Activated CD4-positive, alpha-beta T cell treated with anti-CD3 and anti-CD28 coated beads, Interleukin-2, amount 50 U/mL, for 1 hour (primary cell): ENCODE measurements at regions not wholly inside any gene's neighbourhood (a gene's known extent, or its start where the extent isn't known, plus 50 kb on each side); places are given as distances from the start of the nearest gene placed in this dataset.

Experiments used
- DNase-seq: peaks from one replicate; pipeline ENCODE4 v3.0.0-alpha.2; 2020

DNA sequence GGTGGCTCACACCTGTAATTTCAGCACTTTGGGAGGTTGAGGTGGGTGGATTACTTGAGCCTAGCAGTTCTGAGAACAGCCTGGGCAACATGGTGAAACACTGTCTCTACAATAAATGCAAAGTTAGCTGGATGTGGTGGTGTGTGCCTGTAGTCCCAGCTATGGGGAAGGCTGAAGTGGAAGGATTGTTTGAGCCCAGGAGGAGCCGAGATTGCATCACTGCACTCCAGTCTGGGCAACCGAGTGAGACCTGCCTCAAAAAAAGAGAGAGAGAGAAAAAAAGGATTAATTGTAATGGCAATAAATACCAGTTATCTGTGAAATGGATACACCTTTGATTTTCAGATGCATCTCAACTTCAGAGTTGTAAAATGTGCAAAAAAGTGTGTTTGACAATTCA, 58.8 kb downstream of the SPRY1 start:
- DNase-seq: no peak

DNA sequence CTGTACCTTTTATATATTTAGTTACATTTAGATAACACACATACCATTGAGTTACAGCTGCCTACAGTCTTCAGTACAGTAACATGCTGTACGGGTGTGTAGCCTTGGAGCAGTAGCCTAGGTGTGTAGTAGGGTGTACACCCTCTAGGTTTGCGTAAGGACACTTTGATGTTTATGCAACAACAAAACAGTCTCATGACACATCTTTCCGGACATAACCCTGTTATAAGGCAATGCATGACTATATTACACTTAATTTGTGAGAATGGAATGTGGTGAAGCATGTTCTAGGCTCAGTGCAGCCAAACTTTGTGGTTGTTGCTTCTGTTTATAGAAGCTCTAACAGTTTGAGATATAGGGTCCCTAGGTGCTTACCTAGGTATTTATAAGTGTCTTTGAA, 65.4 kb downstream of the SPRY1 start:
- DNase-seq: no peak

DNA sequence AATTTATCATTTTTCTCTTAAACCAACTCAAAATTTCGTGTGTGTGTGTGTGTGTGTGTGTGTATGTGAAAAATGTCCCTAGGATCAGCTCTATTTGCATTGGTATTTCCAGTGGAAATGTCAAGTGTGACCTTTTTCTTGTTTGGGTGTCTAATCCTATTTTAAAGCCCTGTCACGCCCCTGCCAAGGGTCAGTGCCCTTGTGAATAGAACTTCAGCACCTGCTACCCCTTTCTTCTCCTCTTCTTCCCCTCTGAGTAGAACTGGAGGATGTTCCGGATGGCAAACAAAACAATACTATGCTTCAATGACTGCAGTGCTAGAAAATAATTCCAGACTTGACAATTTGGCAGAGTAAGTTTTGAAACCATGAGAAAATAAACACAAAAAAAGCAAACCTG, 67.3 kb downstream of the SPRY1 start:
- no peak for DNase-seq

DNA sequence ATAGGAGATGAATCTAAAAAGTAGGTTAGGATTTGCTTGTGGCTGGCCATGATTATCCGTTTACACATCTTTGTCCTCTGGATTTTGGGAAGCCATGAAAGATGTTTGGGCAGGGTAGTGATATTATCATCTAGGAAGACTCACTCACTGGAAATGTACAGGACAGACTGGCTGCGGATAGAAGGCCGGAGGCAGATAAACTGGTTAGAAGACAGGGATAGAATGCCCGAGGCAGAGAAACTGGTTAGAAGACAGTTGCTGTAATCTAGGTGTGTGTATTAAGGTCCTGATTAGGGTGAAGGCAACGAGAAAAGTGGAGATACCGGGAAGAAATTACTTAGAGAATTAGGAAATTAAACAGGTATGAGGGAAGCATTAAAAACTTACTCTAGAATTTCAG, 68.8 kb downstream of the SPRY1 start:
- DNase-seq: no peak

DNA sequence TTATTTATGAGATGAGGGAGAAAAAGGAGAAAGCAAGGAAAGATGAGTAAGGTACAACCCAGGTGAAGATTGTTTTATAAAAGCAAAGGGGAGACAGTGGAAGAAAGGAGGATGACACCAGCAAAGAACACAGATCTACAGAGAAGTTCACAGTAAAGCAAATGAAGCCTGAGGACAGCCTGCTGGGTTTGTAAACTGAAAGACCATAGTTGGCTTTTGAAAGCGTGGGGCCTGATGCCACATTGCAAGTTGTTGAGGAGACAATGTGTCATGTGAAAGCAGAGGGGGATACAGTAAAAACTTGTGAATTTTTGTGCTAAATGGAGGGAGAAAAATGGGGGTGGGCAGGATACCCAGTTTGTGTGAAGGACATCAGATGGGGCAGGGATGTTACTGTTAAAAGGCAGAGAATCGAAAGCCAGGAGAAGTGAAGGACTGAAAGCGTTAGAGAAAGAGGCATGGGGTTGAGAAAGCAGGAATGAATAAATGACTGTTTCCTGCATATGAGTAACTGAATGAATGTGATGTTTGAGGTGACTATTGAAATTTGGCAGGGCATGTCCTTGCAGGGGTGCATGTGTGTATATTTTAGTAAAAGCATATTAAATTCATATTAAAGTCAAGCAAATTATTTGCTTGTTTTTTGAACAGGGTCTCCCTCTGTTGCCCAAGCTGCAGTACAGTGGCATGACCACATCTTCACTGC, 69.6 kb downstream of the SPRY1 start:
- DNase-seq: no peak

DNA sequence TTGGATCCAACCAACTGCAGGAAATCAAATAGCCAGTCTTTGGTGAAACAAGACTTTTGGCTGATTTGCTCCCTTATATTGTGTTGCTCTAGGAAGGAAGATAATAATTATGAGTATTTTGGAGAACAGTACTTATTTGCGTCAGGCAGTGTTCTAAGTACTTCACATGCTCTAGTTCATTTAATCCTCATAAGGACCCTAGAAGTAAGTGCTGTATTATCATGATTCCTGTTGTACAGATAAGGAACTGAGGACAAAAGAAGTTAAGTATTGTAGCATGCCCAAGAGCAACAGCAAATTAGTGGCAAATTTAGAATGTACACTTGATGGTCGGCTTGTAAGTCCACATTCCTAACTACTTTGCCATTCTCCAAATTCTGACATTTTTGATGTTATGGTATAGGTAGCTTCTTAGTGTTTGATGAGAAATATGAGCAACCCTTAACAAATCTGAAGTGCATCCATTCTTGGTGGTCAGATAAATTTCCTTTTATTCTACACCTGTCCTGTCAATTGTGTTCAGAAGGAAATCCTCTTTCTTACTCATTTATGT, 72.0 kb downstream of the SPRY1 start:
- no peak for DNase-seq

DNA sequence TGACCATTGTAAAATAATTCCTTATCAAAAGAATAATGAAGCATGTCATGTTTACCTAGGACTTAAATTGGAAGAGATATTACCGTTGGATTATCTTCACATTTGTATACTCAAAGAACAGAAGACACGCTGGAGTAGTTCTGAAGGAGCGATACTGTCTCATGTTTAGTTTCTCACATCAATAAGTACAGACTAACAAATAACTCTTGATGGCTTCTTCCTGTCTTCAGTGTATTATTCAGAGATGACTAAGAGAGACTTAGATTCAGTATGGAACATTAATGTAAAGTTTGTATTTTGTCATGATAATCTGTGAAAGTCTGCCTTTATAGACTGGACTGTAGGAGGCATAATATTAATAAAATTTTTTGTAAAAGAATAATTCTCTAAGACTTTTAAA, 72.7 kb downstream of the SPRY1 start:
- DNase-seq: no peak

DNA sequence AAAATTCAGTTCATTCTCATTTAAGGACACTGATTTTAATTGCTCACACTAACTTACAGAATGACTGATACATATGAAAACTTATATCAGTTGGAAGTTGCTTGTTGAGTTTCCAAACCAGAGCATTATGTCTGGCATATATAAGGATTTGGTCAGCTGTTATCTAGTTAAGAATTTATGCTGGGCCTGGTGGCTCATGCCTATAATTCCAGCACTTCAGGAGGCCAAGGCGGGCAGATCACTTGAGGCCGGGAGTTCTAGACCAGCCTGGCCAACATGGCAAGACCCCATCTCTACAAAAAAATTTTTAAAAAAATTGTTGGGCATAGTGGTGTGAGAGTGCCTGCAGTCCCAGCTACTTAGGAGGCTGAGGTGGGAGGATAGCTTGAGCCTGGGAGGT, 73.1 kb downstream of the SPRY1 start:
- DNase-seq: no peak

DNA sequence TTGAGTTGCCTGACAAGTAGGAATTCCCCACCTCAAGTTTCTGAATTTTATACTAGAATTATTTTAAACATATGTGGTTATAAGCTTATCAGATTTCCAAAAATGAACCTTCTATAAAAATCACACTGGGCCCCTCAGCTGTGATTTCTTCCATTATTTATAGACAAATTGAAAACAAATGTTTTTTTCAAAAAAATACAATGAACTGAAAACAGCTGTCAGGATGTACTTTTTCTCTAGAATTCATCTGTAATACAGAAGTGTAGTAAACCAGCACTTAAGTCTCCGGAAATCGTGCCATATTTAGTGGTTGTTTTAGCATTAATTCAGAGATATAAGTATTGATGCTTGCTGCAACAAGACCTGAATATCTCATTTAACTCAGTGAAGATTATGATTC, 74.0 kb downstream of the SPRY1 start:
- no peak for DNase-seq

DNA sequence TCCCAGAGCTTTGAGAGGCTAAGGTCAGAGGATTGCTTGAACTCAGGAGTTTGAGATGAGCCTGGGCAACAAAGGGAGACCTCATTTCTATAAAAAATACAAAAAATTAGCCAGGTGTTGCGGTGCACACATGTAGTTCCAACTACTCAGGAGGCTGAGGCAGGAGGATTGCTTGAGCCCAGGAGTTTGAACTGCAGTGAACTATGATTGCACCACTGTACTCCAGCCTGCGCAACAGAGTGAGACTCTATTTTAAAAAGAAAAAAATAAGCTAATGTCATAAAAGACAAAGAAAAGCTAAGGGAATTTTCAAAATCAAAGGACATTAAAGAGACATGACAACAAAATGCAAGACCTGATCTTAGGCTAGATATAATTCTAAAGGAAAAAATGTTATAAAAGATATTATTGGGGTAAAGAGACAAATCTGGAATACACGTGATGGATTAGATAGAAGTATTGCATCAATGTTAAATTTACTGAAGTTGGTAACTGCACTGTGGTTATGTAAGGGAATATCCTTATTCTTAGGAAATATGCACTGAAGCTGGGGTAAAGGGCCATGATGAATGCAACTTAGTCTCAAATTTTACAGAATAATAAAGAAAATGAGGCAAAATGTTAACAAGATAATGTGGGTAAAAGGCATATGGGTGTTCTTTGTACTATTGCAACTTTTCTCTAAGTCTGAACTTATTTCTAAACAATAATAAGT, 75.2 kb downstream of the SPRY1 start:
- no peak for DNase-seq

DNA sequence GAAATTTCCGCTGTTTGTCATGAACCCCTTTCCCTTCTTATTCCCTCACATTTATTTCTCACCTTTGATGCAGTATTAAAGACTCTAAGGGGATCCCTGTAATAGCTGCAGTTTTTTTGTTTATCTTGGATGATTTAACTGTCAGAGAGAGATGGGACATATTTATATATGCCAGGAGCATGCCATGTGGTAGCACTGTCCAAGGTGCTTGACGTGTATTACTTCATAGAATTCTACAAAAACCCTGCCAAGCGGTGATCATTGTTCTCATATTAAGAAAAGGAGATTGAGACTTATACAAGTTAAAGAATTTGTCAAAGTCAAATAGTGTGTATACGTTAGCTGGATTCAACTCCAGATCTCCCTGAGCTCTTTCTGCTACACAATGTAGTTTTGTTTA, 78.2 kb downstream of the SPRY1 start:
- DNase-seq: no peak

DNA sequence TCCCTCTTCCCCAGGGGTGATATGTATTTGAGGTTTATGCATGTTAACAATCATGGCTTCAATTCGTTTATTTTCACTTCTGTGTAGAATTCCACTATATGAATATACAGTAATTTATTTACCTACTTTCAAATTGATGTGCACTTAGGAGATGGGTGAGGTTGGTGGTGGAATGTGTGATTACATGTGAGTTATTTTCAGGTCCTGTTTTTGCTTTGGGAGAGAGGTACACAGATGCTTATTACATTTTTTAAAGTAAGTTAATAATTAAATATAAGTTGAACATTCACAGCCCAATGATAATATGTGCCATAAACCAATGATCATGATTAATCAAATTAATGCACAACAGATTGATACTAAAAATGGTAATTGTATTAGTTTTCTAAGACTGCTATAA, 79.5 kb downstream of the SPRY1 start:
- DNase-seq: no peak

DNA sequence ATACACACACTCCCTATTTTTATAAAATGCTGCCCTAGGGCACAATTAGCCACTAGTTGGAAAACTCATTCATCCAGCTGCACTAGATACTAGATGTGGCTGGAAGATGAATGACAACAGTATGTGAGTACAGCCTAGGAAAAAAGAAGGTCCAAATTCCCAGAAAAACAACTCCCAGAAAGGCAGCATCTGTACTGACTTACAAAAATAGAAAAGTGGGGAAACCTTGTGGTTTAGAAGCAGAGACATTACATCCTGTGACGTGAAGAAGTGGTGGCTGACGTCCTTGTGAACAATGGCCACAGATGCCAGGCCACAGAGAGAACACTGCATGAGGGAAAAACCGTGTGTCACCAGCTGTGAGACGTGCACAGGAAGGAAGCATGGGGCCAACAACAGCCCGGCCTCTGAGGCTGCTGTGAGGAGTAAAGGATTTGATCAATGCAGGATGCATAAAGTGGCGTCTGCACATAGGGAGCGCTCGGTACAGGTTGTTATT, 81.2 kb downstream of the SPRY1 start:
- peak; percentile 8 for DNase-seq

DNA sequence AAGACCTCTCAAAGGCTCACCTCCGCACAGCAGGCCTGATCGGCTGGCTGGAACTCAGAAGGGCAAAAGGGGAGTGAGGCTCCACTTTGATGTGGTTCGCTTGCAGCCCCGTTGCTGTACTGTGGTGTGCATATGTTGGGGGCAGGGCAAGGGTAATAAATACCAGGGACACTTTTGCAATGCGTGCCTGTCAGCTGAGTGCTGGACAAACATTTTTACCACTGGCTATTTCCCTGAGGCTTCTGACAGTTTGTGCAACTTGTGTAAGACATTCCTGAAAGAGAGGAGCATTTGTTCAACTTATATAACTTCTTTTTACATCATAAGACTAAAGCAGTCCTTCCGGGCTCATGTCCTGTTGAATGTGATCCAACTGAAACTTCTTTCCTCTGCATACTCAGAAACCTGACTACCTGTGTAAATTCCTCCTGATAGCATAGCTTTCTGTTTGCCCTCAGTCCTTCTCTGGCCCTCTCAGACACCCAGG, 82.3 kb downstream of the SPRY1 start:
- no peak for DNase-seq

DNA sequence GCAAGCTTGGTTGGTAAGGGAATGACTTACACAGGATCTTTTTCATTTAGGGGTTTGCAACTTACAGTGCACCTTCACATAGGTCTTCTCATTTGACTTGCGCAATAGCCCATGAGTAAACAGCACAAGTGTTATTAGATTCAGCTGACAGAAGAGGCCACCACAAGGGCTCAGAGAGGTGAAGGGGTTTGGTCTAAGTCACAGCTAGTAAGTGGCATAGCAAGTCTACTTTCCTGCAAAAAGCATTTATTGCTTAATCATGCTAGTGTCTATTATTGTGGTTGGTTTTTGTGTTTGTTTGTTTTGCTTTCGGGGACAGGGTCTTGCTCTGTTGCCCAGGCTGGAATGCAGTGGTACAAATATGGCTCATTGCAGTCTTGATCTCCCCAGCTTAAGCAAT, 83.3 kb downstream of the SPRY1 start:
- DNase-seq: no peak

DNA sequence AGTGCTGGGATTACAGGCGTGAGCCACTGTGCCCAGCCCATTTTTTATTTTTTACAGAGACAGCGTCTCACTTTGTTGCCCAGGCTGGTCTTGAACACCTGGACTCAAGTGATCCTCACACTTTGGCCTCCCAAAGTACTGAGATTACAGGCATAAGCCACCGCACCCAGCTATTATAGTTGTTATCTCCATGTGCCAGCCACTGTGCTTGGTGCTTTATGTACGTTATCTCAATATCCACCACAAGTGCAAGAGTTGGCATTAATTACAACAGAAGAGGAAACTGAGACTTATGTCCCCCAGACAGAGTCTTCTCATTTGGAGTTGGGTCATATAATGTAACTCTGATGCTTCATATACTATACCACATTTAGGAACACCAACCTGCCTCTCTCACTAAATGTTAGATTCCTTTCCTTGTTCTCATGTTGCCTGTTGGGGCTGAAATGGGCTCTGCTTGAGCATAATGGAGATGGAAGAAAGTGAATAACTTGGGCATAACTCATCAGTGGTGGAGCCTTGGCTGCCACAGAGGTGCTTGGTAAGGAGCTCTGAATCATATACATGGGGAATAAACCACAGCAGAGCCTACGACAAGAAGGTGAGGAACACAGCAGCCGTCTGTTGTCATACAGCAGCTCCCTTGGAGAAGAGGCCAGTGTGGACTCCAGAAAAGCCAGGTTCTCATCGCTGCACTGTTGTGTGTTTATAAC, 84.3 kb downstream of the SPRY1 start:
- no peak for DNase-seq

DNA sequence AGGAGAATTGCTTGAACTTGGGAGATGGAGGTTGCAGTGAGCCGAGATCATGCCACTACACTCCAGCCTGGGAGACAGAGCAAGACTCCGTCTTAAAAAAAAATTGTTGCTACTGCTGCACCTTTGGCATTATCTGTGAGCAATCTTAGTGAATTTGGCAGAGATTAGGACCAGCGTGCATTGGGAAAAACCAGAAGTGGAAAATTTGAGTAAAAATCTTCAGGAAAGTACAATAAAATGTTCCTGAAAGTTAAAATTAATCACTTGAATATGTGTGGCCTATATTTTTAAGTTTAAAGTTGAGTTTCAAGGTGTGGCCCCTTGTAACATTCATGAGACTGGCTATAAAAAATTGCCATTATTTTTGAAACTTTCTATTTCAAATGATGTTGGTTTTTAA, 85.1 kb downstream of the SPRY1 start:
- no peak for DNase-seq

DNA sequence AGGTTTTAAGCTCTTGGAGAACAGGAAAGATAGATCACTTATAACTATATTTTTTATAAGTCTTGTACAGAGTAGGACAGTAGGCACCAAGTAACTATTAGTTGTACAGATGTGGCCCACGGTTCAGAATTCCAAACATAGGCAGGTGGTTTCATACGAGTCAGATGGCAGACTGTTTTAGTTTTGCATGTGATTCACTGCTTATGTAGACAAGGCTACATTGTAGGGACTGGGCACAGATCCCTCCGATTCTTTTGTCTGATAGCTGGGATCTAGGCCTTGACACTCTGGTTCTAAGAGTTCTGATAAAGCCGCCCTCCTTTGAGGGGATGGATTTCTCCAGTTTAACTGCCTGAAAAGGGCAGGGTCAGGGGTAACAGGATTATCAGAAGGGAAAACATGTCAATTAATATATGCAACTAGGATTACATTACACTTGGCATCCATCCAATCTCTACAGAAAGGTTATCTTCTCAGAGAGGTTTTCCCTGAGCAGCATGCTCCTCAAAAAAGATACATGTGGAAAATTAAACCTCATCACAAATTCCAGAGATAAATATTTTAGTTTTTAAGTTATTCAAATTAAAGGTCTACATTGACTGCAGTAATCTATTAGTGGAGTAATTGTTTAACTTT, 87.8 kb downstream of the SPRY1 start:
- DNase-seq: no peak

DNA sequence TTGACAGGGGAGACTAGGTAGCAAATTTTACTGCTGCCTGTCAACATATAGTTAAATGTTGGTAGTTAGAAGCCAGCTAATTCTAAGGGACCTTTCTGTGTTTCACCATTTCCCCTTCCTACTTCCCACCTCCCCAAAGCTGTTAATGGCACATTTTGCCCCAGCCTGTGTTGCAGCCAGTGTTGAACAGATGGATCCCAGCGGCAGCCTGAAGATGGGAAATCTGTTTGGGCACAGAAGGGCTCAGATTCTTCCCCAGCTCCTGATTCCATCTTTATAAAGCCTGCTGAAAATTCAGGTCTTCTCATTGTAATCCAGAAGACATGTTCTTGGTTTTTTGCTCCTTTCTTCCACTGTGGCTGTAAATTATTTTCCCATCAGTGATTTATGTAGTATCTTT, 89.0 kb downstream of the SPRY1 start:
- DNase-seq: no peak

DNA sequence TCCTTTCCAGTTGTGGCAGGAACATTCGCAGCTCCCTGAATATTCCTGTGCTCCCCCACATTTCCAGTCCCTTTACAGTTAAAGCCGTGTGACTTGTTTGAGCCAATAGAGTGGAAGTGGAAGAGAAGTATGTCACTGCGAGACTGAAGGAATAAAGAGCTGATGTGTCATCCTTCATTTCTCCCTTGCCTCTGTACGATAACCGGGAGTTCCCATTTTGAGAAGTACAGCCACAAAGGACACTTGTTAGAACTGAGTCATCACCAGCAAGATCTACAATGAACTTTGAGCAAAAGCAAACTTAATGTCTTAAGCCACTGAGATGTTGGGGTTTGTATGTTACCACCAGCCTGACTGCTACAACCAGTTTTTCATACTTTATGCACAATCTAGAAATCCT, 92.3 kb downstream of the SPRY1 start:
- no peak for DNase-seq

DNA sequence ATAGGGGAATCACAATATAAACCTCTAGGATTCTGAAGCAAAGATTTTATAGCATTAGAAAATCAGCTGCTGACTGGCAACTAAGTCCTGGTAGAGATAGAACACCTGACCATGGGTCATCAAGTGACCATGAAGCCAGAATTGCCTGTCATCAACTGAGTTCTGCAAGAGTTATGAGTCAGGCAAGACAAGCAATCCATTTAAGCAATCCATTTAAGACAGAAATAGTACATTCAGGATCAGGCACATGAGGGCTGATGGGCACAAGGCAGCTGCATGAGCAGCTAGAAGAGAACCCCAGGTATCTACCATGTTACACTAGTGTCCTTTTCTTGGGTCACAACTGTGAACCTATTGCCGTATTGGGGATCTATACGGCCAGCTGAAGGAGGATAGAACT, 98.9 kb downstream of the SPRY1 start:
- DNase-seq: no peak

DNA sequence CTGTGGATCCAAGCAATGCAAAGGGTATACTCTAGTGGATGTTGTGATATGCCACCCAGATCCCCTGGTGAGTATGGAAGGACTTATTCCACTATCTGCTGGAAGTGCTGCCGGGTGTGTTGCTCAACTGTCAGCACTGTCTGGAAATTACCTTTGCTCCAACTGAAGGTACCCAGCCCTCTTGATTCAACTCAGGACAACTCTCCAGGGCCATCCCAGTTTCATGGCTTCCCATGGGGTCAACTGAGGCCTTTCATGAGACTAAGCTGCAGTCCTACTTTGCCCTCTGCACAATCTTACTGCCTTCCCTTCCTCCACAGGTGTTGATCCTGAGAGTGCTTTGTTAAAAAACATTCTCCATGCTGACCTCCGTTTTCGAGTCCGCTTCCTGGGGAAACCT, 99.8 kb downstream of the SPRY1 start:
- no peak for DNase-seq

DNA sequence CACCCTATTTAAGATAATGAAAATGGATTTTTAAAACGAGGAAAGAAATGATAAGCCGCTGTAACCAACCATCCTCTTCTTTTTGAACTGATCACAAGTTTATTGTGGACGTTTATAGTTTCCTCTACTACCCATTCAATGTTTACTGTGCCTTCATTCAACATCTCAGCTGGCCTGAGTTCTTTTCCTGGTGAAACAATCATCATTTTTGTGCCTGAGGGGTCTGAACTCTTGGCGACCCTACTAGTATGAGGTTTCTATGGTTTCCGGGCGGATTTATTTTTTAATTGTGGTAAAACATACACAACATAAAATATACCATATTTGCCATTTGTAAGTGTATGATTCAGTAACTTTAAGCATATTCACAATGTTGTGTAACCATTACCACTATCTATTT, 100.7 kb downstream of the SPRY1 start:
- DNase-seq: no peak
